AG09319 (cell line): ENCODE measurements at regions not wholly inside any gene's neighbourhood (a gene's known extent, or its start where the extent isn't known, plus 50 kb on each side); places are given as distances from the start of the nearest gene placed in this dataset.

Experiments used
- DNase-seq: peaks from one replicate; pipeline ENCODE4 v3.0.0-alpha.2; 2010; ENCODE audit warnings: low read depth; ENCODE audit errors: extremely low read depth
- CTCF ChIP-seq: IDR thresholded peaks from 2 replicates; pipeline ENCODE4 v1.5.1; 2011; ENCODE audit warnings: low read depth, mild to moderate bottlenecking, inconsistent platforms, low read length, moderate library complexity

GRCh38 chr18:27378431-27379095 is 193.5 kb upstream of the CHST9 start:
- DNase-seq: no peak
- TF ChIP-seq CTCF: no peak

- DNase-seq: no peak
- no peak for TF ChIP-seq CTCF
These were observed 192.1 kb upstream of the CHST9 start for GRCh38 chr18:27377251-27377650.

- DNase-seq: no peak
- no peak for TF ChIP-seq CTCF
These were observed 187.3 kb upstream of the CHST9 start for GRCh38 chr18:27372386-27372785.

- TF ChIP-seq CTCF: no peak
- DNase-seq: no peak
These were observed 181.6 kb upstream of the CHST9 start for GRCh38 chr18:27366665-27367064.

- no peak for DNase-seq
- no peak for TF ChIP-seq CTCF
These were observed 181.0 kb upstream of the CHST9 start for GRCh38 chr18:27366151-27366550.

- TF ChIP-seq CTCF: peak; percentile 21
- DNase-seq: no peak
These were observed 178.8 kb upstream of the CHST9 start for GRCh38 chr18:27363872-27364271.

- no peak for TF ChIP-seq CTCF
- no peak for DNase-seq
These were observed 176.4 kb upstream of the CHST9 start for GRCh38 chr18:27361477-27361876.
